Tibial nerve (tissue), 3 donors: ENCODE measurements at regions not wholly inside any gene's neighbourhood (a gene's known extent, or its start where the extent isn't known, plus 50 kb on each side); places are given as distances from the start of the nearest gene placed in this dataset.

Source experiments
- POLR2A ChIP-seq, 2 donors: fragments of 450-650 bp; IDR thresholded peaks; one replicate each; pipeline ENCODE4 v1.6.1; 2017; ENCODE audit warnings: antibody characterized with exemption in 2 of 2, mild to moderate bottlenecking in 2 of 2, moderate library complexity in 2 of 2
- TF ChIP-seq, protein P1 (sequence below), 5 experiments: fragments of 200-600 bp in 3 of 5; fragments of 450-650 bp in 2 of 5; sonication (generic) in 3 of 5; IDR thresholded peaks; one replicate each; pipeline ENCODE4 v1.5.1; 2016 to 2019; ENCODE audit warnings: antibody characterized with exemption in 5 of 5, mild to moderate bottlenecking in 3 of 5, moderate library complexity in 2 of 5

DNA sequence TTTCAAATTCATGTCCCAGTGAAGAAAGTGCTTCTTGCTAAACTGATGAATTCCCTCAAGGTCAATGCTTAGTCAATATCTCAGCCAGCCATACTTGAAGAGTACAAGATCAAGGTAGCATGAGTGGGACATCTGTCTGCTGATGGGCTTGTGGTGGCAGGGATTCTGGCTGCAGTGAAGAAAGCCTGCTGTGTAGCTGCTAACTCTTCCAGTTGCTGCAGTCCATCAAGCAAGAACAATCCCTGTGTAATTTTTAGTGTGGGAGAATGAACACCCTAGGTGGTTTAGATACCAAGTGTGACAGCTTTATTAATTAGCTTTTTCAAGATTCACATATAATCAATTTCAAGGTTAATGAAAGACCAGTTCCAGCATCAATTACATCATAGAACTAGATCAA, 443.9 kb downstream of the TAF11L14 start:
- TF ChIP-seq, protein P1, sequence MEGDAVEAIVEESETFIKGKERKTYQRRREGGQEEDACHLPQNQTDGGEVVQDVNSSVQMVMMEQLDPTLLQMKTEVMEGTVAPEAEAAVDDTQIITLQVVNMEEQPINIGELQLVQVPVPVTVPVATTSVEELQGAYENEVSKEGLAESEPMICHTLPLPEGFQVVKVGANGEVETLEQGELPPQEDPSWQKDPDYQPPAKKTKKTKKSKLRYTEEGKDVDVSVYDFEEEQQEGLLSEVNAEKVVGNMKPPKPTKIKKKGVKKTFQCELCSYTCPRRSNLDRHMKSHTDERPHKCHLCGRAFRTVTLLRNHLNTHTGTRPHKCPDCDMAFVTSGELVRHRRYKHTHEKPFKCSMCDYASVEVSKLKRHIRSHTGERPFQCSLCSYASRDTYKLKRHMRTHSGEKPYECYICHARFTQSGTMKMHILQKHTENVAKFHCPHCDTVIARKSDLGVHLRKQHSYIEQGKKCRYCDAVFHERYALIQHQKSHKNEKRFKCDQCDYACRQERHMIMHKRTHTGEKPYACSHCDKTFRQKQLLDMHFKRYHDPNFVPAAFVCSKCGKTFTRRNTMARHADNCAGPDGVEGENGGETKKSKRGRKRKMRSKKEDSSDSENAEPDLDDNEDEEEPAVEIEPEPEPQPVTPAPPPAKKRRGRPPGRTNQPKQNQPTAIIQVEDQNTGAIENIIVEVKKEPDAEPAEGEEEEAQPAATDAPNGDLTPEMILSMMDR (IDR thresholded peaks at IDR 0.05): no peak
- no peak for TF ChIP-seq POLR2A (IDR thresholded peaks at IDR 0.05)
